Gastroesophageal sphincter (tissue), 3 donors: ENCODE measurements at regions not wholly inside any gene's neighbourhood (a gene's known extent, or its start where the extent isn't known, plus 50 kb on each side); places are given as distances from the start of the nearest gene placed in this dataset.

Experiments used
- EP300 ChIP-seq: sonication (generic); formaldehyde crosslinking; IDR thresholded peaks from one replicate; pipeline ENCODE4 v1.6.1; 2017; ENCODE audit warnings: antibody characterized with exemption, mild to moderate bottlenecking
- POLR2A ChIP-seq, 2 donors: fragments of 450-650 bp; IDR thresholded peaks; one replicate each; pipeline ENCODE4 v1.6.1; 2017; ENCODE audit warnings: antibody characterized with exemption in 2 of 2, mild to moderate bottlenecking in 2 of 2, moderate library complexity in 1 of 2
- POLR2AphosphoS5 ChIP-seq: sonication (generic); formaldehyde crosslinking; IDR thresholded peaks from one replicate; pipeline ENCODE4 v1.6.1; 2017; ENCODE audit warnings: antibody characterized with exemption
- TF ChIP-seq, protein P1 (sequence below), 4 experiments: fragments of 200-600 bp in 2 of 4; fragments of 450-650 bp in 2 of 4; sonication (generic) in 1 of 4; IDR thresholded peaks; one replicate each; pipeline ENCODE4 v1.5.1; 2017 to 2019; ENCODE audit warnings: antibody characterized with exemption in 4 of 4, mild to moderate bottlenecking in 2 of 4, moderate library complexity in 2 of 4

DNA sequence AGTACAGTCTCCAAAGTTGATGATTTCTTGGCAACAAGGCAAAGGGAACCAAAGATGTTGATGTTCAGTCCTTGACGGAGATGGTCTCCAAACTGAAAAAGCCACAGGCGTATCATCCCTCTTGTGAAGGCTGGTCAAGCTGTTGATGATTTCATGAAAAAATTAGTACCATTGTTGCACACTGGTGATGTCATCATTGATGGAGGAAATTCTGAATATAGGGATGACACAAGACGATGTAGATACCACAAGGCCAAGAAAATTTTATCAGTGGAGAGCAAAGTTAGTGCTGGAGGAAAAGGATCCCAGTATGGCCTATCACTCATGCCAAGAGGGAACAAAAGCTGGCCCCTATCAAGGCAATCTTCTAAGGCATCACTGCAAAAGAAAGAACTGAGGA lies 88.7 kb upstream of the KRR1 start:
- no peak for TF ChIP-seq POLR2AphosphoS5
- TF ChIP-seq, protein P1, sequence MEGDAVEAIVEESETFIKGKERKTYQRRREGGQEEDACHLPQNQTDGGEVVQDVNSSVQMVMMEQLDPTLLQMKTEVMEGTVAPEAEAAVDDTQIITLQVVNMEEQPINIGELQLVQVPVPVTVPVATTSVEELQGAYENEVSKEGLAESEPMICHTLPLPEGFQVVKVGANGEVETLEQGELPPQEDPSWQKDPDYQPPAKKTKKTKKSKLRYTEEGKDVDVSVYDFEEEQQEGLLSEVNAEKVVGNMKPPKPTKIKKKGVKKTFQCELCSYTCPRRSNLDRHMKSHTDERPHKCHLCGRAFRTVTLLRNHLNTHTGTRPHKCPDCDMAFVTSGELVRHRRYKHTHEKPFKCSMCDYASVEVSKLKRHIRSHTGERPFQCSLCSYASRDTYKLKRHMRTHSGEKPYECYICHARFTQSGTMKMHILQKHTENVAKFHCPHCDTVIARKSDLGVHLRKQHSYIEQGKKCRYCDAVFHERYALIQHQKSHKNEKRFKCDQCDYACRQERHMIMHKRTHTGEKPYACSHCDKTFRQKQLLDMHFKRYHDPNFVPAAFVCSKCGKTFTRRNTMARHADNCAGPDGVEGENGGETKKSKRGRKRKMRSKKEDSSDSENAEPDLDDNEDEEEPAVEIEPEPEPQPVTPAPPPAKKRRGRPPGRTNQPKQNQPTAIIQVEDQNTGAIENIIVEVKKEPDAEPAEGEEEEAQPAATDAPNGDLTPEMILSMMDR (IDR thresholded peaks at IDR 0.05): no peak
- TF ChIP-seq POLR2A (IDR thresholded peaks at IDR 0.05): no peak
- no peak for TF ChIP-seq EP300
